ENCODE measurements at regions not wholly inside any gene's neighbourhood (a gene's known extent, or its start where the extent isn't known, plus 50 kb on each side); places are given as distances from the start of the nearest gene placed in this dataset.

DNA sequence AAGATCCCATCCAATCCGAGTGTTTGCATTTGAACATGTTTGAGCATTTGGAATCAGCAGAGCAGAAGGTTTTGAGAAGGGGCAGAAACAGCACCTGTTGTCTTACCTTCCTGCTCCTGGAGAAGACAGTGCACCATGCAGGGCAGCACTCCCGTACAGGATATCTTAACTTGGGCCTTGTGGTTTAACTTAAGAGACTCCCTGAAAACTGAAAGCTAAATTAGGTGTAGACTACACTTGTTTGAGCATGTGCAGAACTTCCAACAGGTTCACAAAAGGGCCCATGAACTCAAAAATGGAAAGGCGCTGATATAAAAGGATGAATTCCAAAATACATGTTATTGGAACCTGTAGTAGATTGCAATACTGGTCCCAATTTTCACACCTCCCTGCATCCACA, 175.4 kb upstream of the PRICKLE2 start:
- TF ChIP-seq, protein P1, sequence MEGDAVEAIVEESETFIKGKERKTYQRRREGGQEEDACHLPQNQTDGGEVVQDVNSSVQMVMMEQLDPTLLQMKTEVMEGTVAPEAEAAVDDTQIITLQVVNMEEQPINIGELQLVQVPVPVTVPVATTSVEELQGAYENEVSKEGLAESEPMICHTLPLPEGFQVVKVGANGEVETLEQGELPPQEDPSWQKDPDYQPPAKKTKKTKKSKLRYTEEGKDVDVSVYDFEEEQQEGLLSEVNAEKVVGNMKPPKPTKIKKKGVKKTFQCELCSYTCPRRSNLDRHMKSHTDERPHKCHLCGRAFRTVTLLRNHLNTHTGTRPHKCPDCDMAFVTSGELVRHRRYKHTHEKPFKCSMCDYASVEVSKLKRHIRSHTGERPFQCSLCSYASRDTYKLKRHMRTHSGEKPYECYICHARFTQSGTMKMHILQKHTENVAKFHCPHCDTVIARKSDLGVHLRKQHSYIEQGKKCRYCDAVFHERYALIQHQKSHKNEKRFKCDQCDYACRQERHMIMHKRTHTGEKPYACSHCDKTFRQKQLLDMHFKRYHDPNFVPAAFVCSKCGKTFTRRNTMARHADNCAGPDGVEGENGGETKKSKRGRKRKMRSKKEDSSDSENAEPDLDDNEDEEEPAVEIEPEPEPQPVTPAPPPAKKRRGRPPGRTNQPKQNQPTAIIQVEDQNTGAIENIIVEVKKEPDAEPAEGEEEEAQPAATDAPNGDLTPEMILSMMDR (conservative IDR thresholded peaks at IDR 0.05 in 1 of 2, IDR thresholded peaks at IDR 0.05 in 1 of 2; ENCODE audit: low read depth in 1 of 2, low read length in 2 of 2), result no peak
- TF ChIP-seq EZH2 (IDR thresholded peaks at IDR 0.05; ENCODE audit: low read length, missing control alignments), result no peak
